SJCRH30 (cell line): ENCODE measurements at regions not wholly inside any gene's neighbourhood (a gene's known extent, or its start where the extent isn't known, plus 50 kb on each side); places are given as distances from the start of the nearest gene placed in this dataset.
"Not testable (repeated sequence)": the region's sequence is repeated elsewhere in the genome, so short reads cannot be mapped to it uniquely, and the experiment has no call there.

Experiments
- DNase-seq, 2 experiments: peaks; one replicate each; pipeline ENCODE4 v3.0.0-alpha.2; 2015 to 2020
- H3K27ac ChIP-seq: fragments of 250-450 bp; sonication (Bioruptor Pico); 2 replicates; pipeline ENCODE4 v1.5.1; 2020; ENCODE audit warnings: mild to moderate bottlenecking, moderate library complexity
- H3K27me3 ChIP-seq: fragments of 250-450 bp; sonication (Bioruptor Pico); 2 replicates; pipeline ENCODE4 v1.5.1; 2020; ENCODE audit warnings: mild to moderate bottlenecking, moderate library complexity
- H3K36me3 ChIP-seq: fragments of 250-450 bp; sonication (Bioruptor Pico); 2 replicates; pipeline ENCODE4 v1.5.1; 2020; ENCODE audit warnings: mild to moderate bottlenecking, moderate library complexity
- H3K4me1 ChIP-seq: fragments of 250-450 bp; sonication (Bioruptor Pico); 2 replicates; pipeline ENCODE4 v1.5.1; 2020; ENCODE audit warnings: mild to moderate bottlenecking, moderate library complexity
- H3K4me3 ChIP-seq: fragments of 250-450 bp; sonication (Bioruptor Pico); 2 replicates; pipeline ENCODE4 v1.5.1; 2020; ENCODE audit warnings: mild to moderate bottlenecking, moderate library complexity
- H3K9me3 ChIP-seq: fragments of 250-450 bp; sonication (Bioruptor Pico); replicated peaks from 2 replicates; pipeline ENCODE4 v1.5.1; 2020; ENCODE audit warnings: mild to moderate bottlenecking, moderate library complexity

GRCh38 chr14:105770619-105771216, 244.3 kb downstream of the TMEM121 start:
- not testable (repeated sequence) for H3K4me3 ChIP-seq, H3K4me1 ChIP-seq, H3K36me3 ChIP-seq, DNase-seq, H3K9me3 ChIP-seq, H3K27ac ChIP-seq, H3K27me3 ChIP-seq

DNA sequence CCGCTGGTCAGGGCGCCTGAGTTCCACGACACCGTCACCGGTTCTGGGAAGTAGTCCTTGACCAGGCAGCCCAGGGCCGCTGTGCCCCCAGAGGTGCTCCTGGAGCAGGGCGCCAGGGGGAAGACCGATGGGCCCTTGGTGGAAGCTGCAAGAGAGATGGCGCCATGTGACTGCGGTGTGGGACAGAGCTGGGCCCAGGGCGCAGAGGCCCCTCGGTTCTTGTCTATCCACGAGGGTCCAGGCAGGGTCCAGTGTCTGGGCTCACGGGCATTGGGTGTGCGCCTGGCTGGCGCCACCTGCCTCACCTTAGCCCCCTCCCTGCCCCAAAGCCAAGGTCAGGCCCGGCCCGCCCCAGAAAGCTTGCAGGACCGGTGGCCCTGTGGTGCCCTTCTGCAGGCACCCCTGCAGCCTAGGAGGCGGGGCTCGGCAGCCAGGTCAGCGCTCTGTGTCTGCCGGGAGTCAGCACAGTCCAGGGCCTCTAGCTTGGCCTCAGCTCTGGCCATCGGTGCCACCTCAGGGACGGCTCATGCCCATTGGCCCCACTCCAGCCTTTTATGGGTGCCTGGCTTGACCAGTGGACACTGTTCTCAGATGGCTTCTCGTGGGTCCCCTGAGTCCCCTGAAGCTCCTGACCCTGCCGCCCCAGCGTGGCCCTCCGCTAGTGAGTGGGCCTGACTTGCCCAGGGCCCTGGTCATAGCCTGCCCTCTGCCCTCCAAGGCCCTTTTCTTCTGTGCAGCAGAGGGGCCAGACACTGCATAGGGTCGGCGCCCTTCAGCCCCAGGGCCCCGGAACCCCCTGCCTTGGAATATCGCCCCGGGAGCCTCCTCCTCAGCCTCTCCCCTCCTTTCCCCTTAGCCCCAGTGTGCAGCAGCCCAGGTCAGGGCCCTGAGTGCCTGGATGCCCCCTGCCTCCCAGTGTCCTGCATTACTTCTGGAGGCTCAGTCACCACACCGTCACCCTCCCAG, 245.2 kb downstream of the TMEM121 start:
- not testable (repeated sequence) for H3K27ac ChIP-seq, DNase-seq

GRCh38 chr14:105772710-105773250, 246.4 kb downstream of the TMEM121 start:
- H3K27me3 ChIP-seq, H3K9me3 ChIP-seq, DNase-seq, H3K27ac ChIP-seq, H3K36me3 ChIP-seq, H3K4me1 ChIP-seq, H3K4me3 ChIP-seq: not testable (repeated sequence)

More for the DNA sequence above, 245.2 kb downstream of the TMEM121 start:
- not testable (repeated sequence) for H3K4me1 ChIP-seq, H3K9me3 ChIP-seq, H3K4me3 ChIP-seq, H3K36me3 ChIP-seq, H3K27me3 ChIP-seq

GRCh38 chr14:105773584-105773983, 247.2 kb downstream of the TMEM121 start:
- Histone ChIP-seq H3K27me3 (no peaks in the 10 kb centered on the region), H3K36me3 (no peaks in the 10 kb centered on the region), H3K9me3 (no peaks in the 10 kb centered on the region), H3K4me3 (no peak overlapping the region), H3K4me1 (no peaks in the 10 kb centered on the region), H3K27ac (no peak overlapping the region)
- DNase-seq = no peak

DNA sequence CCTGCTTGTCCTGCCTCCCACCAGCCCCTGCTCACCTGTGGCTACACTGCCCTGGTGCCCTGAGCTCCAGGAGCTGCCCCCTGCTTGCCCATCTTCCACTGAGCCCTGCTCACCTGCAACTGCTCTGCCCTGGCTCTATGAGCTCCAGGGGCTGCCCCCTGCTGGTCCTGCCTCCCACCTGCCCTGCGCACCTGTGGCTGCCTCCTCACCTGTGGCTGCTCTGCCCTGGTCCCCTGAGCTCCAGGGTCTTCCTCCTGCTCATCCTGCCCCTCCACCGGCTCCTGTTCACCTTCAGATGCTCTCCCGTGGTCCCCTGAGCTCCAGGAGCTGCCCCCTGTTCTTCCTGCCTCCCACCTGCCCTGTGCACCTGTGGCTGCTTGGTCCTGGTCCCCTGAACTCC, 247.6 kb downstream of the TMEM121 start:
- H3K27me3 ChIP-seq = no peaks in the 10 kb centered on the region
- H3K4me1 ChIP-seq = no peaks in the 10 kb centered on the region
- no peak overlapping the region for H3K4me3 ChIP-seq
- no peaks in the 10 kb centered on the region for H3K36me3 ChIP-seq
- H3K9me3 ChIP-seq = no peaks in the 10 kb centered on the region; the same call in 1 of the 2 replicates
- no peak for DNase-seq
- H3K27ac ChIP-seq = no peak overlapping the region

DNA sequence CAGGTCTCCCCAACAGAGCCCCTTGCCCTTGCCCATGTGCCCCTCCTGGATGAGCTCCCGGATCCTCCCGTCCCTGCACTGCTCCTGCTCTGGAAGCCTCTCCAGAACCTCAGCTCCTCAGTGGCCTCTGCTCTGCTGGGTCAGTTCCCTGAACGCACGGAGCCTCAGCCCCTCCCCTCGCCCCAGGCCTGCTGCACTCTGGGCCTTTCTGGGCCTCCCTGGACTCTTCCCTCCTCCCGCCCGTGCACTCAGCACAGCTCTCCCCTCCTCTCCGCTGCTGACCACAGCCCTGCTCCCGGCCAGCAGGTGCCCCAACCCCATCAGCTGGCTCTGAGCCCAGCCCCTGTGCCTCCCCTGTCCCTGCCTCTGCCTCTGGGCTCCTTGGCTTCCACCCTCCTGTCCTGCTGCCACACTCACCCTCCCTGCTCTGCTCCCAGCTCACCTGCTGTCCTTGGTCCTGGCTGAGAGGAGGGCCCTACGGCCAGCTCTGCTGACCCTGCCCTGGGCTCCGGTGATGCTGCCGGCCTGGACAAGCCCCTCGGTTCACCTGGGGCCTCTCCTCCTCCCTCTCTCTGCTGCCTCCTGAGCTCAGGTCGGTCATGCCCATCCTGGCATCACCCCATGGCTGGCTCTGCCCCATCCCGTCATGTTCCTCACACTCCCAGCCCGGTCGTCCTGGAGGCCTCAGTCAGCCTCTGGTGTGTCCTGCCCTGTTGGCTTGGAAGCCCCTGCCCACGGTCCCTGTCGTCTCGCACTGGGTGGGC, 248.4 kb downstream of the TMEM121 start:
- not testable (repeated sequence) for H3K36me3 ChIP-seq, H3K27ac ChIP-seq, H3K4me1 ChIP-seq, DNase-seq, H3K27me3 ChIP-seq, H3K4me3 ChIP-seq, H3K9me3 ChIP-seq

GRCh38 chr14:105775349-105775923, 249.1 kb downstream of the TMEM121 start:
- not testable (repeated sequence) for H3K27me3 ChIP-seq, DNase-seq, H3K9me3 ChIP-seq, H3K36me3 ChIP-seq, H3K4me1 ChIP-seq, H3K27ac ChIP-seq, H3K4me3 ChIP-seq

- H3K27me3 ChIP-seq, H3K4me3 ChIP-seq, H3K9me3 ChIP-seq, H3K36me3 ChIP-seq, DNase-seq, H3K4me1 ChIP-seq, H3K27ac ChIP-seq: not testable (repeated sequence)
Measured at GRCh38 chr14:105776112-105776511, 249.7 kb downstream of the TMEM121 start.

GRCh38 chr14:105776924-105777323, 250.5 kb downstream of the TMEM121 start:
- no peaks in the 10 kb centered on the region for H3K27me3 ChIP-seq
- no peaks in the 10 kb centered on the region for H3K4me1 ChIP-seq
- H3K27ac ChIP-seq = no peak overlapping the region
- no peak for DNase-seq
- H3K36me3 ChIP-seq = no peaks in the 10 kb centered on the region
- no peak overlapping the region for H3K4me3 ChIP-seq
- H3K9me3 ChIP-seq = no peaks in the 10 kb centered on the region; the same call in 1 of the 2 replicates

DNA sequence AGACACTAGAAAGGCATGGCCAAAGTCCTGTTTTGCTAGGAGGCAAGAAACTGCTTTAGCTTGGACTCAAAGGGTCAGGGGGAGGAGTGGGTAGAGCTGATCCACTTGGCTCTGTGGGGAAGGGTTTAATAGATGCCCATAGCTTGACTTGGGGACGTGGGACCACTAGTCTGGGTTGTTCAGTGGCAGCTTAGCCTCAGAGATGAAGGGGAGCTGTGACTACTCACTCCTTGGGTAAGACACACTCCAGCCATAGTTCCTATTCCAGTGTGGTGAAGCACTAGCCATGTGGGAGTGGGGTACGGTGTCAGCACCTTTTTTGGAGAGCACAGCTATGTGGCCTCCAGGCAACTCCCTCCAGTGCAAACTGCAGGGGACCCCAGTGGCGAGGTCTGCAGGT, 257.3 kb downstream of the TMEM121 start:
- H3K9me3 ChIP-seq = no peaks in the 10 kb centered on the region; the same call in 1 of the 2 replicates
- no peaks in the 10 kb centered on the region for H3K4me1 ChIP-seq
- H3K27ac ChIP-seq = no peak overlapping the region
- H3K36me3 ChIP-seq = no peaks in the 10 kb centered on the region
- DNase-seq = no peak
- H3K27me3 ChIP-seq = no peaks in the 10 kb centered on the region
- H3K4me3 ChIP-seq = no peak overlapping the region

DNA sequence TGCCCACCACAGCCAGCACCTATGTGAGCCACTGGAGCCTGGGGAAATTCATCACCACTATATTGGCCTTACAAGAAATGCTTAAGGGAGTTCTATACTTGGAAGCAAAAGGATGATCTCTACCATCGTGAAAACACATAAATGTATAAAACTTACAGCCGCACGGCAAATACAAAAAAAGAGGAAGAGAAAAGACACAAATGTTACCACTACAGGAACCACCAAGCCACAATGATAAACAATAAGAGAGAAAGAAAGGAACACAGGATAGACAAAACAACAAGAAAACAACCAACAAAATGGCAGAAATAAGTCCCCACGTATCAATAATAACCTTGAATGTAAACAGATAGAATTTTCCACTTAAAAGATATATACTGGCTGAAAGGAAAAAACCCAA, 267.5 kb downstream of the TMEM121 start:
- Histone ChIP-seq H3K4me3 (no peak overlapping the region), H3K4me1 (no peaks in the 10 kb centered on the region), H3K27me3 (no peaks in the 10 kb centered on the region), H3K27ac (no peak overlapping the region), H3K9me3 (no peaks in the 10 kb centered on the region), H3K36me3 (no peaks in the 10 kb centered on the region)
- DNase-seq = no peak

DNA sequence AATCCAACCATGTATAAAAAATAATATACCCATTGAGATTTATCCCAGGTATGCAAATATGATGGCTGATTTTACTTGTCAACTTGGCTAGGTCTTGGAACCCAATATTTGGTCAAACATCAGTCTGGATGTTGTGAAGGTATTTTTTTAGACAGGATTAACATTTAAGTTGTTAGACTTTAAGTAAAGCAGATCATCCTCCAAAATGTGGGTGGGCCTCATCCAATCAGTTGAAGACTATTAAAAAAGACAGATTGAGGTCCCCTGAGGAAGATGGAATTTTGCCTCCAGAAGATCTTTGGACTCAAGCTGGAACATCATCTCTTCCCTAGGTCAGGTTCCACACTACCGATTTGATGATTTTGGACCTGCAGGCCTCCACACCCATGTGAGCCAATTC, 271.2 kb downstream of the TMEM121 start:
- H3K27me3 ChIP-seq = no peaks in the 10 kb centered on the region
- H3K9me3 ChIP-seq = no peaks in the 10 kb centered on the region

GRCh38 chr14:105805701-105806100, 279.3 kb downstream of the TMEM121 start:
- no peaks in the 10 kb centered on the region for H3K9me3 ChIP-seq
- H3K4me3 ChIP-seq = no peak overlapping the region
- no peaks in the 10 kb centered on the region for H3K4me1 ChIP-seq
- no peaks in the 10 kb centered on the region for H3K27me3 ChIP-seq
- H3K36me3 ChIP-seq = no peaks in the 10 kb centered on the region
- no peak for DNase-seq
- H3K27ac ChIP-seq = no peak overlapping the region

More for the DNA sequence above, 271.2 kb downstream of the TMEM121 start:
- DNase-seq = no peak
- Histone ChIP-seq H3K36me3 (no peaks in the 10 kb centered on the region), H3K4me1 (no peaks in the 10 kb centered on the region), H3K4me3 (no peak overlapping the region), H3K27ac (no peak overlapping the region)

DNA sequence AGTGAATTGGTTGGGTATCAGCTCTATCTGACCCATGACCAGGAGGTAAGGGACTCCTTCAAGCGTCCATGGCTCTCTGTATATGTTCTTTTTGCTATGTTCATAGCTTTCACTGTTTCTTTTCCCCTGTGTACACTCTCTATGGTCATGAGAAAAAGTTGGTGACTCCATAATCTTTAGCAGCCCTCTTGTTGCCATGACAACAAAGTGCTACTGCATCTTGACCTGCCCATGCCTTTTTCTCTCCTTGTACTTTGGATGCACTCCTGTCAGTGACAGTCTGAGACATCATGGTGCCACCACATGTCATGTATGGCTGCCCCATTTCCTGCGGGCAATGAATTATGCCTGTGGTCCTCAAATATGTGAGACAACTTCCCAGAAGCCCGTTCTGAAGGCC, 280.2 kb downstream of the TMEM121 start:
- no peak for DNase-seq
- Histone ChIP-seq H3K4me3 (no peak overlapping the region), H3K27ac (no peak overlapping the region), H3K4me1 (no peaks in the 10 kb centered on the region), H3K36me3 (no peaks in the 10 kb centered on the region), H3K9me3 (no peaks in the 10 kb centered on the region), H3K27me3 (no peaks in the 10 kb centered on the region)
